Right lobe of liver (tissue), 4 donors: ENCODE measurements at regions not wholly inside any gene's neighbourhood (a gene's known extent, or its start where the extent isn't known, plus 50 kb on each side); places are given as distances from the start of the nearest gene placed in this dataset.

ENCODE experiments used
- CTCF ChIP-seq, 4 donors: fragments of 200-600 bp in 3 of 4; fragments of 450-650 bp in 1 of 4; IDR thresholded peaks; one replicate each; pipeline versions ENCODE4 v1.5.1 to v1.8.0; 2016 to 2022; ENCODE audit warnings: antibody characterized with exemption in 4 of 4, mild to moderate bottlenecking in 2 of 4
- POLR2A ChIP-seq: fragments of 450-650 bp; IDR thresholded peaks from one replicate; pipeline ENCODE4 v1.6.1; 2017; ENCODE audit warnings: antibody characterized with exemption, mild to moderate bottlenecking
- donor health status: DM: no; HTN: no; CAD: no.
- donor health status: DM: no; HTN: no; CAD: no.
- donor health status: DM: no; HTN: yes; CAD: no.

GRCh38 chr3:10599444-10599843 lies 94.1 kb upstream of the ATP2B2 start:
- TF ChIP-seq CTCF (IDR thresholded peaks at IDR 0.05) (no peak), POLR2A (no peak)
